ENCODE measurements at regions not wholly inside any gene's neighbourhood (a gene's known extent, or its start where the extent isn't known, plus 50 kb on each side); places are given as distances from the start of the nearest gene placed in this dataset.

DNA sequence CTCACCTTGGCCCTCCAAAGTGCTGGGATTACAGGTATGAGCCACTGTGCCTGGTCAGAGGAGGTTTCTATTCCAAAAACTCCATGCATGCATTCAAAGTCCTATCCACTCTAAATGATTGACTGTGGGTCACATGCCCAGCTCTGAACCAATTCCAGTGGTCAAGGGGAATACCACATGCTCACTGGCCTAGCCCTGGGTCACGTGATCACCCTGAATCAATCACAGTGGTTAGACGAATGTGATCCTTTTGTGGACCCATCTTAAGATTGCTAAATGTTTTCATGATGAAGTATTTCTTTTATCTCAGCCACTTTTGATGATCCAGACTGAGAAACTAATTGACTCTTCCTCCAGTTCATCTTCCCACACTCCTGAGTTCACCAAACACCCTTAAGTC lies 475.8 kb downstream of the PREX1 start:
- TF ChIP-seq CREB1 (IDR thresholded peaks at IDR 0.05; ENCODE audit: low read depth): no peak
- TF ChIP-seq, protein P1, sequence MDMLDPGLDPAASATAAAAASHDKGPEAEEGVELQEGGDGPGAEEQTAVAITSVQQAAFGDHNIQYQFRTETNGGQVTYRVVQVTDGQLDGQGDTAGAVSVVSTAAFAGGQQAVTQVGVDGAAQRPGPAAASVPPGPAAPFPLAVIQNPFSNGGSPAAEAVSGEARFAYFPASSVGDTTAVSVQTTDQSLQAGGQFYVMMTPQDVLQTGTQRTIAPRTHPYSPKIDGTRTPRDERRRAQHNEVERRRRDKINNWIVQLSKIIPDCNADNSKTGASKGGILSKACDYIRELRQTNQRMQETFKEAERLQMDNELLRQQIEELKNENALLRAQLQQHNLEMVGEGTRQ (IDR thresholded peaks at IDR 0.05; ENCODE audit: borderline replicate concordance, low read depth, low read length): no peak
